H1 (cell line): ENCODE measurements at regions not wholly inside any gene's neighbourhood (a gene's known extent, or its start where the extent isn't known, plus 50 kb on each side); places are given as distances from the start of the nearest gene placed in this dataset.

ENCODE experiments used
- CTCF ChIA-PET: fragments of 300-600 bp; sonication (Branson Sonifier 250); formaldehyde crosslinking; loops from one replicate; lab custom pipeline; 2021; ENCODE audit not compliant: partially characterized antibody; lab: Charles Lee
- POLR2A ChIA-PET: fragments of 300-600 bp; sonication (Branson Sonifier 250); formaldehyde crosslinking; loops from one replicate; lab custom pipeline; 2021; ENCODE audit warnings: inconsistent platforms; ENCODE audit not compliant: partially characterized antibody; lab: Charles Lee
- DNase-seq, 2 experiments: peaks; one replicate each; pipeline versions ENCODE4 v3.0.0 to v3.0.0-alpha.2; 2010 to 2022; ENCODE audit warnings: low spot score in 2 of 2, low read depth in 1 of 2, mixed read lengths in 1 of 2
- FAIRE-seq: peaks from 2 replicates; lab custom pipeline; 2011; peaks lifted over from hg19 to GRCh38; lab: Jason Lieb, UNC
- H2AFZ ChIP-seq: 2 replicates; pipeline ENCODE4 v1.8.1; 2012; ENCODE audit warnings: low read length, inconsistent platforms
- H2AK5ac ChIP-seq: 2 replicates; pipeline ENCODE4 v1.6.1; 2013; ENCODE audit warnings: low read depth, low read length
- H2BK120ac ChIP-seq: replicated peaks from 2 replicates; pipeline ENCODE3; 2013; ENCODE audit warnings: low read depth, low read length, inconsistent platforms
- H2BK12ac ChIP-seq: 2 replicates; pipeline ENCODE4 v1.6.1; 2013; ENCODE audit warnings: low read depth, low read length
- H2BK15ac ChIP-seq: 2 replicates; pipeline ENCODE4 v1.6.1; 2013; ENCODE audit warnings: low read length
- H2BK20ac ChIP-seq: 2 replicates; pipeline ENCODE4 v1.6.1; 2013; ENCODE audit warnings: low read length
- H2BK5ac ChIP-seq: 2 replicates; pipeline ENCODE4 v1.6.1; 2013; ENCODE audit warnings: low read depth, low read length
- H3K14ac ChIP-seq: 2 replicates; pipeline ENCODE4 v1.6.1; 2013; ENCODE audit warnings: inconsistent platforms; ENCODE audit not compliant: insufficient read length
- H3K18ac ChIP-seq: 2 replicates; pipeline ENCODE4 v1.6.1; 2013; ENCODE audit warnings: low read length; ENCODE audit errors: extremely low read depth
- H3K23ac ChIP-seq: 2 replicates; pipeline ENCODE4 v1.6.1; 2013; ENCODE audit warnings: inconsistent platforms; ENCODE audit not compliant: insufficient read length
- H3K23me2 ChIP-seq: 2 replicates; pipeline ENCODE4 v1.6.1; 2013; ENCODE audit warnings: low read depth, low read length
- H3K27ac ChIP-seq: 2 replicates; pipeline ENCODE4 v1.6.1; 2011; ENCODE audit warnings: low read depth, low read length, inconsistent platforms
- H3K27me3 ChIP-seq, 4 experiments: replicated peaks in 1 of 4; 1 replicate in 1 of 4; 2 replicates in 3 of 4; pipeline versions ENCODE4 v1.6.1 to v1.8.1; 2011 to 2013; ENCODE audit warnings: low read length in 3 of 4, mild to moderate bottlenecking in 3 of 4, inconsistent platforms in 2 of 4, mixed read lengths in 2 of 4, moderate library complexity in 1 of 4; ENCODE audit not compliant: control insufficient read depth in 3 of 4, insufficient read depth in 3 of 4; ENCODE audit errors: extremely low read depth in 1 of 4
- H3K36me3 ChIP-seq, 4 experiments: 2 replicates each; pipeline versions ENCODE4 v1.6.1 to v1.8.1; 2011 to 2013; ENCODE audit warnings: mild to moderate bottlenecking in 4 of 4, low read length in 3 of 4, moderate library complexity in 2 of 4, control low read depth in 1 of 4, inconsistent platforms in 1 of 4; ENCODE audit not compliant: insufficient read depth in 4 of 4, control insufficient read depth in 2 of 4
- H3K4ac ChIP-seq: replicated peaks from 2 replicates; pipeline ENCODE3; 2013; ENCODE audit warnings: low read length, low read depth, mixed read lengths, inconsistent platforms; ENCODE audit not compliant: insufficient read length
- H3K4me1 ChIP-seq, 4 experiments: replicated peaks in 1 of 4; 1 replicate in 1 of 4; 2 replicates in 3 of 4; pipeline versions ENCODE4 v1.6.1 to v1.8.1; 2011 to 2013; ENCODE audit warnings: low read length in 3 of 4, inconsistent platforms in 2 of 4, mixed read lengths in 1 of 4; ENCODE audit not compliant: insufficient read depth in 4 of 4, control insufficient read depth in 3 of 4
- H3K4me2 ChIP-seq, 2 experiments: 2 replicates each; pipeline versions ENCODE4 v1.6.1 to v1.8.1; 2011 to 2013; ENCODE audit warnings: low read depth in 2 of 2, low read length in 2 of 2, control low read depth in 1 of 2, inconsistent platforms in 1 of 2, mild to moderate bottlenecking in 1 of 2; ENCODE audit not compliant: insufficient read depth in 1 of 2
- H3K4me3 ChIP-seq, 4 experiments: fragments of 200-600, 300-600 bp in 1 of 4; sonication (generic), shearing (Covaris generic), sonication (Bioruptor Twin) in 1 of 4; 2 replicates each; pipeline versions ENCODE4 v1.5.1 to v1.8.1; 2011 to 2016; ENCODE audit warnings: low read length in 4 of 4, low read depth in 3 of 4, control low read depth in 2 of 4, inconsistent platforms in 2 of 4, mild to moderate bottlenecking in 2 of 4, mixed read lengths in 1 of 4, moderate library complexity in 1 of 4; ENCODE audit not compliant: insufficient read depth in 2 of 4; ENCODE audit errors: extremely low read depth in 1 of 4
- H3K56ac ChIP-seq: replicated peaks from 2 replicates; pipeline ENCODE3; 2013; ENCODE audit warnings: low read depth, mild to moderate bottlenecking, mixed read lengths, low read length, inconsistent platforms; ENCODE audit not compliant: insufficient read length
- H3K79me1 ChIP-seq: 2 replicates; pipeline ENCODE4 v1.6.1; 2013; ENCODE audit warnings: low read depth, low read length, control low read depth
- H3K79me2 ChIP-seq, 2 experiments: 2 replicates each; pipeline versions ENCODE4 v1.6.1 to v1.8.1; 2012 to 2013; ENCODE audit warnings: low read length in 2 of 2, mild to moderate bottlenecking in 2 of 2, inconsistent platforms in 1 of 2; ENCODE audit not compliant: insufficient read depth in 2 of 2, control insufficient read depth in 1 of 2
- H3K9ac ChIP-seq, 4 experiments: replicated peaks in 1 of 4; 1 replicate in 1 of 4; 2 replicates in 3 of 4; pipeline versions ENCODE4 v1.6.1 to v1.8.1; 2011 to 2013; ENCODE audit warnings: low read depth in 3 of 4, low read length in 3 of 4, control low read depth in 2 of 4, mild to moderate bottlenecking in 2 of 4, moderate library complexity in 2 of 4, inconsistent platforms in 1 of 4; ENCODE audit errors: extremely low read depth in 1 of 4
- H3K9me3 ChIP-seq, 2 experiments: 2 replicates each; pipeline versions ENCODE4 v1.6.1 to v1.8.1; 2012 to 2013; ENCODE audit warnings: mild to moderate bottlenecking in 2 of 2, moderate library complexity in 2 of 2, control low read depth in 1 of 2, inconsistent platforms in 1 of 2, low read depth in 1 of 2, low read length in 1 of 2, mixed read lengths in 1 of 2; ENCODE audit not compliant: insufficient read depth in 2 of 2
- H4K20me1 ChIP-seq, 2 experiments: replicated peaks in 1 of 2; 2 replicates each; pipeline versions ENCODE3 to v1.8.1; 2011 to 2013; ENCODE audit warnings: inconsistent platforms in 2 of 2, low read length in 2 of 2, mild to moderate bottlenecking in 1 of 2; ENCODE audit not compliant: insufficient read depth in 2 of 2, control insufficient read depth in 1 of 2
- H4K5ac ChIP-seq: 2 replicates; pipeline ENCODE4 v1.6.1; 2013; ENCODE audit warnings: low read length, low read depth, mixed read lengths, inconsistent platforms; ENCODE audit not compliant: insufficient read length
- H4K8ac ChIP-seq: 2 replicates; pipeline ENCODE4 v1.8.0; 2013; ENCODE audit warnings: mild to moderate bottlenecking, moderate library complexity, low read length, inconsistent platforms; ENCODE audit not compliant: insufficient read depth; ENCODE audit errors: extremely low read depth
- H4K91ac ChIP-seq: replicated peaks from 2 replicates; pipeline ENCODE3; 2013; ENCODE audit warnings: low read length, mixed read lengths, inconsistent platforms; ENCODE audit not compliant: insufficient read length
- KDM5A ChIP-seq: fragments of 200-600 bp; IDR thresholded peaks from 2 replicates; pipeline ENCODE4 v1.7.1; 2012; ENCODE audit warnings: mild to moderate bottlenecking, low read length, inconsistent platforms, mixed read lengths
- RAD21 ChIP-seq, 2 experiments: IDR thresholded peaks in 1 of 2; conservative IDR thresholded peaks in 1 of 2; 2 replicates each; pipeline ENCODE4 v1.6.1; 2011; ENCODE audit warnings: low read depth in 2 of 2, low read length in 2 of 2, improper control_type of control experiment in 1 of 2, inconsistent platforms in 1 of 2, mild to moderate bottlenecking in 1 of 2, moderate library complexity in 1 of 2
- WGBS, 2 experiments: shearing (Covaris generic) in 1 of 2; methylation state at CpG; one replicate each; pipeline versions ENCODE4 v1.1.6 to v1.1.7; 2013 to 2015; ENCODE audit warnings: low lambda C conversion rate in 2 of 2, mixed read lengths in 2 of 2, inconsistent platforms in 1 of 2, low coverage in 1 of 2, missing lambda C conversion rate in 1 of 2; ENCODE audit not compliant: insufficient replicate concordance in 2 of 2, insufficient coverage in 1 of 2, insufficient read length in 1 of 2; ENCODE audit errors: extremely low coverage in 1 of 2, missing lambda C conversion rate in 1 of 2; 5-methylcytosine and 5-hydroxymethylcytosine counted together

DNA sequence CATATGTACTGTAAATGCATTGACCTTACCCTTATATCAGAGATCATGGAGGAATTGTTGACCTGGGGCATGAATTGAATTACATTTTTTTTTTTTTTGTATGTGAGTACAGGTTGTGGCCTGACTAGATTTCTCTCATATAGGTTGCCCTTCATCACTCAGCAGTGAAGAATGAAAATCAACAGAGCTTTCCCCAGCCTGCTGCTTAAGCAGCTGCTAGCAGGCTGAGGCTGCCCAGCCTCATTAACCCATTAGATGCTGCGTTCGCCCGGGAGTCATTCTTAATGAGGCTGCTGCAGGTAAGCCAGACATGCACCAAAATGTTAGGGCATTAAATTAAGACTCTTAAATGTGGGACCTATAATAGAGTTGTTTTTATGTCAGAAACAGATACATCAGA, 236.0 kb downstream of the ETNK1 start:
- H2BK5ac ChIP-seq = no peak overlapping the region
- no peak for FAIRE-seq
- no peak overlapping the region for H3K4me2 ChIP-seq
- H2AK5ac ChIP-seq = no peak overlapping the region
- H3K4me3 ChIP-seq = no peak overlapping the region
- peaks cover 0 to 3% (median 0%) of the 10 kb centered on the region in 4 experiments; a peak in 2 of 7 replicates for H3K4me1 ChIP-seq
- POLR2A ChIA-PET = no interaction called here
- H2BK20ac ChIP-seq = no peak overlapping the region
- no peak overlapping the region for H3K18ac ChIP-seq
- no peaks in the 10 kb centered on the region for H3K9me3 ChIP-seq
- no peaks in the 10 kb centered on the region for H3K23me2 ChIP-seq
- CTCF ChIA-PET = interaction anchor here (0.6 to 8.6 kb wide), 3 partner anchors 193 to 1559 kb away, joined by 3 to 108 read pairs (median 6); no protein-coding TSS in a partner anchor
- no peak overlapping the region for H3K14ac ChIP-seq
- TF ChIP-seq KDM5A (no peak), RAD21 (IDR thresholded peaks at IDR 0.05 in 1 of 2, conservative IDR thresholded peaks at IDR 0.05 in 1 of 2; ENCODE audit: low read depth in 2 of 2, low read length in 2 of 2) (peak in 1 of 2 experiments; percentile 25; a peak in 2 of 4 replicates)
- no peak overlapping the region for H3K4ac ChIP-seq
- no peak overlapping the region for H4K5ac ChIP-seq
- no peaks in the 10 kb centered on the region for H3K27me3 ChIP-seq
- H3K79me1 ChIP-seq = no peaks in the 10 kb centered on the region
- H3K27ac ChIP-seq = no peak overlapping the region
- H2BK15ac ChIP-seq = no peak overlapping the region
- no peak overlapping the region for H3K23ac ChIP-seq
- H4K91ac ChIP-seq = no peak overlapping the region
- no peak overlapping the region for H3K9ac ChIP-seq
- no peak for DNase-seq
- WGBS, 2 experiments = 73% methylated on average over 3 of the region's 3 CpGs; no CpG with 5 or more reads in 1 of the 2 experiments
- no peaks in the 10 kb centered on the region for H3K36me3 ChIP-seq
- no peak overlapping the region for H2BK12ac ChIP-seq
- H3K56ac ChIP-seq = no peak overlapping the region
- no peak overlapping the region for H2BK120ac ChIP-seq
- no peaks in the 10 kb centered on the region for H4K20me1 ChIP-seq
- no peak overlapping the region for H2AFZ ChIP-seq
- H3K79me2 ChIP-seq = no peaks in the 10 kb centered on the region
- no peak overlapping the region for H4K8ac ChIP-seq
